ENCODE measurements at regions not wholly inside any gene's neighbourhood (a gene's known extent, or its start where the extent isn't known, plus 50 kb on each side); places are given as distances from the start of the nearest gene placed in this dataset.

- Histone ChIP-seq H3K4me2 (ENCODE audit: extremely low read depth, insufficient read depth, low read length) (no peak overlapping the region), H3K27ac (ENCODE audit: insufficient read depth, low read length) (no peak overlapping the region), H3K4me3 (replicated peaks in 1 of 4; ENCODE audit: control extremely low read depth in 1 of 4, insufficient read depth in 1 of 4, low read depth in 3 of 4, low read length in 4 of 4) (no peak overlapping the region), H2AFZ (ENCODE audit: low read length) (no peak overlapping the region), H3K4me1 (ENCODE audit: control insufficient read depth, extremely low read depth, insufficient read depth, low read length) (no peaks in the 10 kb centered on the region), H3K9me3 (ENCODE audit: control insufficient read depth, insufficient read depth, low read depth, low read length) (no peaks in the 10 kb centered on the region), H3K79me2 (ENCODE audit: control insufficient read depth, insufficient read depth, low read length) (no peaks in the 10 kb centered on the region), H3K27me3 (ENCODE audit: control insufficient read depth, insufficient read depth, low read length) (no peaks in the 10 kb centered on the region), H3K36me3 (ENCODE audit: control insufficient read depth, insufficient read depth, low read length) (no peaks in the 10 kb centered on the region), H3K9ac (ENCODE audit: insufficient read depth, low read length) (no peak overlapping the region), H4K20me1 (ENCODE audit: control insufficient read depth, extremely low read depth, insufficient read depth, low read length) (no peaks in the 10 kb centered on the region)
- DNase-seq (ENCODE audit: low read depth in 2 of 2) = no peak
- no peak for TF ChIP-seq EZH2 (IDR thresholded peaks at IDR 0.05; ENCODE audit: low read length, missing control alignments)
- TF ChIP-seq CTCF (conservative IDR thresholded peaks at IDR 0.05 in 1 of 2, IDR thresholded peaks at IDR 0.05 in 1 of 2; ENCODE audit: low read depth in 1 of 2, low read length in 2 of 2) = no peak
Observed at GRCh38 chr12:23342407-23342806, 607.1 kb downstream of the SOX5 start.

GRCh38 chr12:23349564-23349963 is 599.9 kb downstream of the SOX5 start:
- no peaks in the 10 kb centered on the region for H3K4me1 ChIP-seq (ENCODE audit: control insufficient read depth, extremely low read depth, insufficient read depth, low read length)
- H3K36me3 ChIP-seq (ENCODE audit: control insufficient read depth, insufficient read depth, low read length) = no peaks in the 10 kb centered on the region
- H3K27me3 ChIP-seq (ENCODE audit: control insufficient read depth, insufficient read depth, low read length) = no peaks in the 10 kb centered on the region
- H4K20me1 ChIP-seq (ENCODE audit: control insufficient read depth, extremely low read depth, insufficient read depth, low read length) = no peaks in the 10 kb centered on the region
- no peaks in the 10 kb centered on the region for H3K79me2 ChIP-seq (ENCODE audit: control insufficient read depth, insufficient read depth, low read length)
- H3K27ac ChIP-seq (ENCODE audit: insufficient read depth, low read length) = no peak overlapping the region
- no peak overlapping the region for H3K4me2 ChIP-seq (ENCODE audit: extremely low read depth, insufficient read depth, low read length)
- no peak for DNase-seq (ENCODE audit: low read depth in 2 of 2)
- no peak overlapping the region for H3K4me3 ChIP-seq (replicated peaks in 1 of 4; ENCODE audit: control extremely low read depth in 1 of 4, insufficient read depth in 1 of 4, low read depth in 3 of 4, low read length in 4 of 4)
- no peaks in the 10 kb centered on the region for H3K9me3 ChIP-seq (ENCODE audit: control insufficient read depth, insufficient read depth, low read depth, low read length)
- H3K9ac ChIP-seq (ENCODE audit: insufficient read depth, low read length) = no peak overlapping the region
- TF ChIP-seq EZH2 (IDR thresholded peaks at IDR 0.05; ENCODE audit: low read length, missing control alignments) (no peak), CTCF (conservative IDR thresholded peaks at IDR 0.05 in 1 of 2, IDR thresholded peaks at IDR 0.05 in 1 of 2; ENCODE audit: low read depth in 1 of 2, low read length in 2 of 2) (no peak)
- no peak overlapping the region for H2AFZ ChIP-seq (ENCODE audit: low read length)

DNA sequence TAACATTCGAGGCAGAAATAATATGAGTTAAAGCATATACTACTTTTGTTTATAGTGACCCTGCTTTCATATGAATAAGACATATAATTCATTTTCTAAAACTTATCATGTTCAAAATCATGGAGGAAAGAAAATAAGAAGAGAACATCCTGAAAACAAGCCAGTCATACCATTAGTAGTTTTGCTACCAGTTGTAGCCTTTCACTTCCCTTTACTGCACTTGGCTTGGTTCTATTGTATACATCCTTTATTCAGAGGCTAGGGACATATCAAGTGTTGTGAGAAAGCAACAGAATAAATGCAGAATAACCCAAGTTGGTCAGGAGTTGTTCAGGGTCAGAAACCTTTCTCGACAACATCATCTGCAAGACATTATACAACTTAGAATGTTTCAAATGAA is 598.7 kb downstream of the SOX5 start:
- no peaks in the 10 kb centered on the region for H3K9me3 ChIP-seq (ENCODE audit: control insufficient read depth, insufficient read depth, low read depth, low read length)
- no peak overlapping the region for H2AFZ ChIP-seq (ENCODE audit: low read length)
- TF ChIP-seq CTCF (conservative IDR thresholded peaks at IDR 0.05 in 1 of 2, IDR thresholded peaks at IDR 0.05 in 1 of 2; ENCODE audit: low read depth in 1 of 2, low read length in 2 of 2) (no peak), EZH2 (IDR thresholded peaks at IDR 0.05; ENCODE audit: low read length, missing control alignments) (no peak)

More for the DNA sequence above, 598.7 kb downstream of the SOX5 start:
- Histone ChIP-seq H3K36me3 (ENCODE audit: control insufficient read depth, insufficient read depth, low read length) (no peaks in the 10 kb centered on the region), H3K9ac (ENCODE audit: insufficient read depth, low read length) (no peak overlapping the region), H3K79me2 (ENCODE audit: control insufficient read depth, insufficient read depth, low read length) (no peaks in the 10 kb centered on the region), H3K4me1 (ENCODE audit: control insufficient read depth, extremely low read depth, insufficient read depth, low read length) (no peaks in the 10 kb centered on the region), H3K27me3 (ENCODE audit: control insufficient read depth, insufficient read depth, low read length) (no peaks in the 10 kb centered on the region), H3K27ac (ENCODE audit: insufficient read depth, low read length) (no peak overlapping the region), H3K4me3 (replicated peaks in 1 of 4; ENCODE audit: control extremely low read depth in 1 of 4, insufficient read depth in 1 of 4, low read depth in 3 of 4, low read length in 4 of 4) (no peak overlapping the region), H3K4me2 (ENCODE audit: extremely low read depth, insufficient read depth, low read length) (no peak overlapping the region), H4K20me1 (ENCODE audit: control insufficient read depth, extremely low read depth, insufficient read depth, low read length) (no peaks in the 10 kb centered on the region)
- no peak for DNase-seq (ENCODE audit: low read depth in 2 of 2)
